ENCODE measurements at regions not wholly inside any gene's neighbourhood (a gene's known extent, or its start where the extent isn't known, plus 50 kb on each side); places are given as distances from the start of the nearest gene placed in this dataset.
"Not testable (repeated sequence)": the region's sequence is repeated elsewhere in the genome, so short reads cannot be mapped to it uniquely, and the experiment has no call there.

GRCh38 chr13:18836371-18837178 lies 345.0 kb downstream of the TUBA3C start:
- not testable (repeated sequence) for TF ChIP-seq ZFHX2 (tag by site-specific recombination; conservative IDR thresholded peaks at IDR 0.05); CTCF (tag by site-specific recombination; IDR thresholded peaks at IDR 0.05); ZBTB7A (tag by site-specific recombination; IDR thresholded peaks at IDR 0.05; ENCODE audit: low read depth)

All from HEK293 (cell line).